ENCODE measurements at regions not wholly inside any gene's neighbourhood (a gene's known extent, or its start where the extent isn't known, plus 50 kb on each side); places are given as distances from the start of the nearest gene placed in this dataset.

DNA sequence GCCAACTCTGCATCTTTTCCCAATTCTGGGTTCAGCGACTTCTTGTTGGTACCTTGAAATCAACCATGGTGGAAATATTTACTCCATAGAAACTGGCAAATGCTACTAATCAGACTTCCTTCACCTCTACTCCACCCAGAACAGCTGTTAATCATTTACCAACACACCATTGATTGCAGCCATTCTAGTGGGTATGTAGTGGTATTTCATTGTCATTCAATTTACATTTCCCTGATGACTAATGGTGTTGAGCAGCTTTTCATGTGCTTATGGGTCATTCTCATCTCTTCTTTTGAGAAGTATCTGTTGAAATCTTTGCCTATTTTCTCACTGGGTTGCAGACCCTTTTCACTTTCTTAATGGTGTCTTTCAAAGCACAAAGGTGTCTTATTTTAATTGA lies 122.4 kb upstream of the MSX2 start:
- peak; percentile 92 for DNase-seq (ENCODE audit: low spot score)

- DNase-seq (ENCODE audit: low spot score) = no peak
Observed at GRCh38 chr5:174606153-174606552, 118.2 kb upstream of the MSX2 start.

GRCh38 chr5:174606646-174607045 lies 117.7 kb upstream of the MSX2 start:
- peak; percentile 61 for DNase-seq (ENCODE audit: low spot score)

DNA sequence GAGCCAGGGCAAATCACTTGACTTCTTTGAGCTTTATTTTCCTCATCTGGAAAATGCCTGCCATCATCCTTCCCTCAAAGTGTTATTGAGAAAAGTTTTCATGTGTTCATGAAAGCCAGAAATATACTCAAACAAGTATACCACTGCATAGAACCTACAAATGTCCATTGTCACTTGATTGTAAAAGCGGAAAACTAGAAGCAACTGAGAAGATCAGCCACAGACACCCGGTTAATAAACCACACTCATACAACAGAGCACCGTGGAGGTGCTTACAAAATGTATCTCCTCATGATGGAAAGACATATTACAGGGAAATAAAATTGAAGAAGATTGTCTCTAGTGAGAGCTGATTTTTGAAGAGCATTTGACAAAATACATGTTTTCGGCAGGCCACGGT lies 117.2 kb upstream of the MSX2 start:
- no peak for DNase-seq (ENCODE audit: low spot score)

DNA sequence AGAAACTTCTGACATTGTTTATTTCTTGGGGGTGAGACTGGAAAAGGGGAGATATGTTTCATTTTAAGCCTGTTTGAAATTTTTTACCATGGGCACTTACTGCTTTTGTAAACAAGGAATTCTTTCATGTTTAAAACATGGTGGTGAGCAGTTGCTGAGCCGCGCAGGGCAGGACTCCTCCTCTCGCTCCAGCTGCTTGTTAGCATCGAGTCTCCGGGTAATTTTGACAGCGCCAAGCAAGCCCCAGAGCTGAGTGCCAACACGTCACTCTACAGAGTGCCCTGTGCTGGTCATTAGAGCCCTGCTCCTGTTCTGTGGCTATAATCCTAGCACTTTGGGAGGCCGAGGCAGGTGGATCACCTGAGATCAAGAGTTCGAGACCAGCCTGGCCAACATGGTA lies 116.5 kb upstream of the MSX2 start:
- DNase-seq (ENCODE audit: low spot score) = peak; percentile 20

- DNase-seq (ENCODE audit: low spot score) = peak; percentile 96
Observed at GRCh38 chr5:174608631-174609097, 115.7 kb upstream of the MSX2 start.

GRCh38 chr5:174609116-174609515 lies 115.3 kb upstream of the MSX2 start:
- peak; percentile 51 for DNase-seq (ENCODE audit: low spot score)

- DNase-seq (ENCODE audit: low spot score) = peak; percentile 31
Observed at GRCh38 chr5:174610968-174611367, 113.4 kb upstream of the MSX2 start.

DNA sequence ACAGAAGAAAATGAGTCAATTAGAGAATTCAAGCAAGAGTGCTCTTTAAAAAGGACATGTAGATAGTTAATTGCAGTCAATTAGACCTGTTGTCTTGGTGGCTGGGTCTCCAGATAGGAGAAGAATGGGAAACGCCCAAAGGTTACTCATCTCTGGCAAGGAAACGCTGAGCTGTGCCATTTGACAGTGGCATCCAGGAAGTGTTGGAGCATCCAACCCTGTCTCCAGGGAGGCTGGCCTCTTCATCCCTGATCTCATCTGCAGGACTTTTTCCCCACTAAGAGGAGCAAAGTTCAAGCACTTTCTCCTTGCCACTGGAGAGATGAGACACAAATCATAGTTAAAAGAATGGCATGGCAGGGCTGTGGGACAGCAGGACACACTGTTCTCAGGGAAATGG lies 111.7 kb upstream of the MSX2 start:
- DNase-seq (ENCODE audit: low spot score) = peak; percentile 66

GRCh38 chr5:174614500-174615135 lies 109.8 kb upstream of the MSX2 start:
- DNase-seq (ENCODE audit: low spot score) = no peak

- DNase-seq (ENCODE audit: low spot score) = no peak
Observed at GRCh38 chr5:174616036-174616435, 108.3 kb upstream of the MSX2 start.

GRCh38 chr5:174617285-174617684 lies 107.1 kb upstream of the MSX2 start:
- no peak for DNase-seq (ENCODE audit: low spot score)

- no peak for DNase-seq (ENCODE audit: low spot score)
Observed at GRCh38 chr5:174617910-174618309, 106.5 kb upstream of the MSX2 start.

DNA sequence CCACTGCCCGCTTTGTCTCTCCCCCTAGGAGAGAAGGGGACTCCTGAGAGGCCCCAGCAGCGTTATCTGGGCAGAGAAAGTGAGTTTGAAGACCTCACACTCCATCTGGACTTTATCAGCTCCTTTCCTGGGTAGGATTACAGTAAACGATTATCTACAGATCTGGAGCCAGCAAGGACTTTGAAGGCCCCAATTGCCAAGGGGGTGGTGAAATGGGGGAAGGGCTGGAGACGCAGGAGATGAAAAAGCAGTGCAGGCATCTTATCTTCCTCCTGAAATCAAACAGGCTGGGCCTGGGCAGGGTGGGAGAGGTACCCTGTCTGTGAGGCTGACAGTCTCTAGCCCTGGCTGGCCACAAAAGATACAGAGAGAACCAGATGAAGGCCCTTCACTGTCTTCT lies 105.8 kb upstream of the MSX2 start:
- no peak for DNase-seq (ENCODE audit: low spot score)

DNA sequence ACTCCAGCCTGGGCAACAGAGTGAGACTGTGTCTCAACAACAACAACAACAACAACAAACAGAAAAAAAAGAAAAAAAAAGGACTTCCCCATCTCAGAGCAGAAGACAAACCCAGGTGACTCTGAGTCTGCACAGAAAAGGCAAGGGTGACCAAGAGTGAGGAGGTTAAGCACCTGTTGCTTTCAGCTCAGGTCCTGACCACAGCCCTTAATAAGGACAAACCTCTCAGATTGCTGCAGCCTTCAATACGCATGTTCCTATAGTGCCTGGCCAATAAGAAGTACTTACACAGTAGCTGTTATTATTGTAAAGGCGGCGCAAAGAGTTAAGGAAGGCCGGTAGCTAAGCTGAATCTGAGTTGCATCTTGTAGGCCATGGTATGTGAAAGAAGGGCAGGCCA lies 102.3 kb upstream of the MSX2 start:
- no peak for DNase-seq (ENCODE audit: low spot score)

- DNase-seq (ENCODE audit: low spot score) = no peak
Observed at GRCh38 chr5:174623018-174623417, 101.4 kb upstream of the MSX2 start.

DNA sequence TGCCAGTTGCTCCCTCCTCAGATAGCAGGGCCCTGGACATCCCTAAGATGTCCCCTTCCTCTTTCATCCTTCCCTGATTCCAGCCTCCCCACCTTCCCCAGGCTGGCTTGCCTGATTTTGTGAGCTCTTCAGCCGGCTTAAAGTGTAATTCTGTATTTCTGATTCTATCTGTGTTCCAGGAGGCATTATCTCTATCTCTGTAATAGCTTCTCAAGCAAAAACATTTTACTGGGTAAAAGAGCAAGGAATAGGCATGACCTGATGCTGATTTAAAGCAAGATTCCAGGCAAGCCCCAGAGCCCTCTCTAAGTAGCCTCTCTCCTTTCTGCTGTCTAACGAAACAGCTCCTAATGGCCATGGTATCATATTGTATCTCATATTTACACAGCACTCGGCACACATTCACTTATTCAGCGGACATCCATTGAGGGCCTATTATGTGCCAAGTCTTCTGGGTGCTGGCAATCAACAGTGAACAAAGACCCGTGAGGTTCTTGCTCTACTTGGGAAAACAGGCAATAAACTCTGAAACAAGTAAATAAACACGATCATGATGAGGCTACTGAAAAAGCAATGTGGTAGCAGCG lies 100.9 kb upstream of the MSX2 start:
- DNase-seq (ENCODE audit: low spot score) = no peak

- DNase-seq (ENCODE audit: low spot score) = no peak
Observed at GRCh38 chr5:174624733-174625522, 99.5 kb upstream of the MSX2 start.

- DNase-seq (ENCODE audit: low spot score) = no peak
Observed at GRCh38 chr5:174625591-174626350, 98.6 kb upstream of the MSX2 start.

- no peak for DNase-seq (ENCODE audit: low spot score)
Observed at GRCh38 chr5:174626369-174626920, 97.9 kb upstream of the MSX2 start.

GRCh38 chr5:174636094-174636493 lies 88.3 kb upstream of the MSX2 start:
- no peak for DNase-seq (ENCODE audit: low spot score)

- no peak for DNase-seq (ENCODE audit: low spot score)
Observed at GRCh38 chr5:174642816-174643405, 81.5 kb upstream of the MSX2 start.

All from kidney tubule cell (primary cell).